CD8-positive, alpha-beta memory T cell (primary cell): ENCODE measurements at regions not wholly inside any gene's neighbourhood (a gene's known extent, or its start where the extent isn't known, plus 50 kb on each side); places are given as distances from the start of the nearest gene placed in this dataset.
"Not testable (repeated sequence)": the region's sequence is repeated elsewhere in the genome, so short reads cannot be mapped to it uniquely, and the experiment has no call there.

ENCODE experiments used
- CTCF ChIA-PET: fragments of 350-600 bp; sonication (Branson Sonifier 250); formaldehyde crosslinking; loops from one replicate; lab custom pipeline; 2021; ENCODE audit warnings: antibody characterized with exemption; lab: Charles Lee
- POLR2A ChIA-PET: fragments of 350-600 bp; sonication (Branson Sonifier 250); formaldehyde crosslinking; loops from one replicate; lab custom pipeline; 2021; ENCODE audit warnings: antibody characterized with exemption; lab: Charles Lee
- DNase-seq, 5 donors: peaks; one replicate each; pipeline versions ENCODE4 v3.0.0 to v3.0.0-alpha.2; 2020 to 2022; ENCODE audit warnings: mixed read lengths in 1 of 5
- H3K27ac ChIP-seq: one replicate; pipeline ENCODE4 v1.7.0; 2013; ENCODE audit warnings: low read depth, mild to moderate bottlenecking, low read length, moderate library complexity
- H3K27me3 ChIP-seq: 2 replicates; pipeline ENCODE4 v1.7.0; 2013; ENCODE audit warnings: low read length, mild to moderate bottlenecking; ENCODE audit not compliant: insufficient read depth, poor library complexity, severe bottlenecking
- H3K36me3 ChIP-seq: 2 replicates; pipeline ENCODE4 v1.7.0; 2013; ENCODE audit warnings: mild to moderate bottlenecking, low read length, moderate library complexity; ENCODE audit not compliant: insufficient read depth
- H3K4me1 ChIP-seq: 2 replicates; pipeline ENCODE4 v1.7.0; 2013; ENCODE audit warnings: mild to moderate bottlenecking, low read length, moderate library complexity; ENCODE audit not compliant: insufficient read depth
- H3K4me3 ChIP-seq: 2 replicates; pipeline ENCODE4 v1.7.0; 2013; ENCODE audit warnings: mild to moderate bottlenecking, low read length
- H3K9me3 ChIP-seq: 2 replicates; pipeline ENCODE4 v1.7.0; 2013; ENCODE audit warnings: mild to moderate bottlenecking, low read length
- H3K27ac Mint-ChIP-seq, 8 donors: one replicate each; pipeline ENCODE4 v1.8.0; 2020 to 2021; ENCODE audit warnings: mixed read lengths in 8 of 8, mild to moderate bottlenecking in 6 of 8, inconsistent platforms in 3 of 8, moderate library complexity in 3 of 8
- H3K27me3 Mint-ChIP-seq, 2 donors: one replicate each; pipeline ENCODE4 v1.8.0; 2020 to 2021; ENCODE audit warnings: mixed read lengths in 2 of 2, mild to moderate bottlenecking in 1 of 2, moderate library complexity in 1 of 2
- H3K36me3 Mint-ChIP-seq, 3 donors: one replicate each; pipeline ENCODE4 v1.8.0; 2020 to 2021; ENCODE audit warnings: mixed read lengths in 3 of 3, inconsistent platforms in 1 of 3, mild to moderate bottlenecking in 1 of 3
- H3K4me1 Mint-ChIP-seq, 3 donors: one replicate each; pipeline ENCODE4 v1.8.0; 2020 to 2021; ENCODE audit warnings: mixed read lengths in 3 of 3, inconsistent platforms in 1 of 3, mild to moderate bottlenecking in 1 of 3
- H3K4me3 Mint-ChIP-seq, 7 donors: one replicate each; pipeline ENCODE4 v1.8.0; 2020 to 2021; ENCODE audit warnings: mixed read lengths in 7 of 7, mild to moderate bottlenecking in 6 of 7, moderate library complexity in 4 of 7, inconsistent platforms in 2 of 7
- H3K9me3 Mint-ChIP-seq, 5 donors: one replicate each; pipeline ENCODE4 v1.8.0; 2020 to 2022; ENCODE audit warnings: mixed read lengths in 5 of 5, mild to moderate bottlenecking in 3 of 5, moderate library complexity in 2 of 5, inconsistent platforms in 1 of 5

DNA sequence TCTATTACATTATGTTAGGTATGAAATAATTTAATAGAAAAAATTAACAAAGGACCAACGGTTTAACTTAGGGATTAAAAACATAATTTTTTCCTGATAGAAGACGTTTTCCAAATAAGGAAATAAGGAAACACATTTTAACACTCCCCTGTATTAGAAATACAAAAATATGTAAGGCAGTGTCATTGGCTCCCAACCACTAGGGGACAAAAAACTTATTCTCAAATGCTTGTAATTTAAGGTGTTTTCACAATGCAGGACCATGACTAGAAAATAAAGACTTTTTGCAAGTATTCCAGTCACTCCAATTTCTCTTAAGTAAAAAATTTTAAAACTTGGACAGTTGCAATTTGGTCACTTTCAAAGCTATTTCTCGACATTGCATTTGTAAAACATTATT lies 98.8 kb upstream of the ODAD2 start:
- Histone ChIP-seq H3K36me3 (no peaks in the 10 kb centered on the region), H3K4me3 (no peak overlapping the region), H3K4me1 (no peaks in the 10 kb centered on the region), H3K27ac (no peak overlapping the region), H3K27me3 (no peaks in the 10 kb centered on the region), H3K9me3 (no peaks in the 10 kb centered on the region)
- H3K27ac Mint-ChIP-seq = no peak overlapping the region
- H3K4me1 Mint-ChIP-seq = no peaks in the 10 kb centered on the region
- H3K4me3 Mint-ChIP-seq = no peak overlapping the region
- ChIA-PET POLR2A (no interaction called here), CTCF (no interaction called here)
- H3K9me3 Mint-ChIP-seq = no peaks in the 10 kb centered on the region
- DNase-seq = no peak
- no peaks in the 10 kb centered on the region for H3K27me3 Mint-ChIP-seq
- H3K36me3 Mint-ChIP-seq = peaks cover 0 to 2% (median 1%) of the 10 kb centered on the region in 3 donors

DNA sequence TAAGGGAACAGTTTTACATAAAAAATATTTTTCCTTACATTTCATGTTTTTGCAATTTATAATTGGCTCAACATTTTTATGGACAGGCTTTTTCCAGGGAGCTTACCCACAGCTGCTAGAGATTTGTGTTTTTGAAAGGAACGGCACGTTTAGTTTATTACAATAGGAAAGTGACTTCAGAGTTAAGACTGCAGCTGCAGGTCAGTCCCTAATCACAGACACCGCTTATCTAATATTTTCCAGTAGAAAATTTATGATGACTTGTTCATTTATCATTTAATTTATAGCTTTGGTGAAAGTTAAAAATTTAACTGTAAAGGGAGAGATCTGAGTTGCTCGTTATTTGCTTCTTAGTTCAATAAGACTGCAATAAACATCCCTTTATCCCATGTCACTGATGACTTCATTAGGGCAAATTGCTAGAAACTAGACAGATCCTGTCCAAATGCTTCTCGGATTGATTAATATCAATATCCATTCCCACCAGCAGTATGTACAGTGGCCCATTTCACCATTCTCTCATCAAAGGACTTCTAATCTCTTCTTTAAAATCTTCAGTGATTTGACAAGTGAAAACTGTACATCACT lies 97.0 kb upstream of the ODAD2 start:
- Histone ChIP-seq H3K9me3 (no peaks in the 10 kb centered on the region), H3K27me3 (no peaks in the 10 kb centered on the region), H3K4me1 (no peaks in the 10 kb centered on the region), H3K36me3 (no peaks in the 10 kb centered on the region), H3K27ac (no peak overlapping the region), H3K4me3 (no peak overlapping the region)
- H3K27me3 Mint-ChIP-seq = no peaks in the 10 kb centered on the region
- H3K4me3 Mint-ChIP-seq = no peak overlapping the region
- ChIA-PET POLR2A (no interaction called here), CTCF (no interaction called here)
- no peaks in the 10 kb centered on the region for H3K4me1 Mint-ChIP-seq
- no peak for DNase-seq
- H3K36me3 Mint-ChIP-seq = peaks cover 0 to 4% (median 3%) of the 10 kb centered on the region in 3 donors
- no peak overlapping the region for H3K27ac Mint-ChIP-seq
- no peaks in the 10 kb centered on the region for H3K9me3 Mint-ChIP-seq

DNA sequence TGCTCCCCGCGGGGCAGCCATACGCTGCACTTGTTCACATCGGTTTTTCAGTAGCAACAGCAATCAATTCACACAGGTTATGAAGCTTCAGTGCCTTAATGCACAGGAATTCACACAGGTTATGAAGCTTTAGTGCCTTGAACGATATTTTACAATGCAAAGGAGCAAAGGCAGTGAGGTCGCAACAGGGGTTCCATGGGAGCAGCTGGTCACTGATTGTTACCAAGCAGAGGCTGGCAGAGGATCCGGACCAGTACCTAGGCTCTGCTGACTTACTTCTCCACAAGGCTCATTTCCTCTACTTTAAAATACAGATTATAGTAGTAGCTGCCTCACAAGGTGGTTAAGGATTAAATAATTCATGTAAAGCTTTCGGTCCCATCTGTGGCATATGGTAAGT lies 95.2 kb upstream of the ODAD2 start:
- no peaks in the 10 kb centered on the region for H3K4me1 ChIP-seq
- ChIA-PET POLR2A (no interaction called here), CTCF (interaction anchor here (1.0 kb wide), 1 partner anchor 46 kb away, joined by 3 read pairs; no protein-coding TSS in a partner anchor)
- Mint-ChIP-seq H3K9me3 (no peaks in the 10 kb centered on the region), H3K4me1 (no peaks in the 10 kb centered on the region), H3K4me3 (no peak overlapping the region), H3K36me3 (peaks cover 3 to 13% (median 6%) of the 10 kb centered on the region in 3 donors), H3K27ac (peak overlapping the region in 1 of 8 donors; percentile 10), H3K27me3 (no peaks in the 10 kb centered on the region)
- H3K9me3 ChIP-seq = no peaks in the 10 kb centered on the region
- H3K27me3 ChIP-seq = no peaks in the 10 kb centered on the region
- H3K27ac ChIP-seq = no peak overlapping the region
- DNase-seq = no peak
- peaks cover 5% of the 10 kb centered on the region for H3K36me3 ChIP-seq
- no peak overlapping the region for H3K4me3 ChIP-seq

DNA sequence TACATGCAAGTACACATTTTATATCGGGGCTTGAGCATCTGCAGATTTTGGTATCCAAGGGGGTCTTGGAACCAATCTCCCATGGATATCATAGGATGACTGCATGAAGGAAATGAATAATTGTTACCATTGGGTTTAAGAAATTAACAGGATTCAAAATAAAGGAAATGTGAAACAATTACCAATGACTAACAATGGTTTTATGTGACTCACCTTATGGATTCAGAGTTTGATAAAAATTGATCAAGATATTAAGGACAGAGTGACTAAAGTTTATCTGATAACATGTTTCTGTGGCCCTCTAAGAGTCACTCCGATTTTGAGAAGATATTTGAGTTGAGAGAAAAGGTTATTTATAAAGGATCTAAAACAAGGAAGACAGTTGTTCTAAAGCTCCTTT lies 93.0 kb upstream of the ODAD2 start:
- POLR2A ChIA-PET = no interaction called here
- peaks cover 0 to 6% (median 0%) of the 10 kb centered on the region in 5 donors for H3K9me3 Mint-ChIP-seq
- H3K4me1 ChIP-seq = no peaks in the 10 kb centered on the region
- H3K27ac Mint-ChIP-seq = peak overlapping the region in 1 of 8 donors; percentile 36
- H3K4me3 ChIP-seq = no peak overlapping the region
- CTCF ChIA-PET = no interaction called here
- no peak for DNase-seq
- H3K9me3 ChIP-seq = no peaks in the 10 kb centered on the region
- H3K27me3 ChIP-seq = no peaks in the 10 kb centered on the region
- no peak overlapping the region for H3K27ac ChIP-seq
- no peaks in the 10 kb centered on the region for H3K4me1 Mint-ChIP-seq
- no peaks in the 10 kb centered on the region for H3K27me3 Mint-ChIP-seq
- H3K4me3 Mint-ChIP-seq = no peak overlapping the region
- peaks cover 14% of the 10 kb centered on the region for H3K36me3 ChIP-seq
- H3K36me3 Mint-ChIP-seq = peaks cover 18 to 34% (median 23%) of the 10 kb centered on the region in 3 donors

DNA sequence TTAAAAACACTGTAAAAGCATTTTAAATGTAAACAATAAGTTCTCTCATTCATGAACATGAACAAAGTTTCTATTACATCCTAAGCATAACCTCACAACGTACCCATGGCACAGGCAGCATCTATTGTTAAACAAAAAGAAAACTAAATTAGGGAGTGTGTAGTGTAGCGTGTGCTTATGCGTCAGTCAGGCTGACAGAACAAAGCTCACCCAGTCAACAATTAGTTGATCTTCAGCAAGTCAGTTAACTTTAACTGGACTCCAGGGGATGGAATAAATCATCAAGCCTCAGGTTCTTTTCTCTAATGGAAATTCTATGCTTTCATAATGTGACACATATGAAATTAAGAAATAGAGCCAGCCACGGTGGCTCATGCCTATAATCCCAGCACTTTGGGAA lies 91.6 kb upstream of the ODAD2 start:
- no peak for DNase-seq
- H3K36me3 ChIP-seq = peaks cover 14% of the 10 kb centered on the region
- no peaks in the 10 kb centered on the region for H3K9me3 ChIP-seq
- Mint-ChIP-seq H3K36me3 (peaks cover 31 to 49% (median 37%) of the 10 kb centered on the region in 3 donors), H3K4me1 (no peaks in the 10 kb centered on the region), H3K27ac (no peak overlapping the region), H3K9me3 (peaks cover 0 to 6% (median 0%) of the 10 kb centered on the region in 5 donors), H3K27me3 (no peaks in the 10 kb centered on the region), H3K4me3 (no peak overlapping the region)
- H3K27me3 ChIP-seq = no peaks in the 10 kb centered on the region
- no peak overlapping the region for H3K4me3 ChIP-seq
- H3K27ac ChIP-seq = no peak overlapping the region
- ChIA-PET CTCF (no interaction called here), POLR2A (no interaction called here)
- H3K4me1 ChIP-seq = no peaks in the 10 kb centered on the region

DNA sequence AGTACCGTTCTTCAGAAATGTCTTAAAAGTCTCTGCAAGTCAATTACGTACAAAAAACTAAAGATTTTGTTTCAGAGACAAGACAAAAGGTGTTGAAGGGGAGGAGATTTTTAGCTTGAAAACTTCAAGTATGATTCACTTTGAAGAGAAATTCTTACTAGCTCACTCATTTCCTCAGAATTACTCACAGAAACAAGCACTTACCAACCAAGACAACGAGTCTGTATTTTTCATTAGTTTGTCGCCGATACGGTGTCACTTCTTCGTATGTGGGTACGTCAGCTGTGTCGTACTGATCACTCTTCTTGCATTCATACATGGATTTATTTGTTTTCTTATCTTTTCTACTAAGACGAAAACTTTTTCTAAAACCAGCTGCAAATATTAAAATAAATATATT lies 90.6 kb upstream of the ODAD2 start:
- no peak overlapping the region for H3K4me3 ChIP-seq
- CTCF ChIA-PET = no interaction called here
- H3K27me3 ChIP-seq = no peaks in the 10 kb centered on the region
- no peaks in the 10 kb centered on the region for H3K27me3 Mint-ChIP-seq
- POLR2A ChIA-PET = no interaction called here
- no peaks in the 10 kb centered on the region for H3K4me1 Mint-ChIP-seq
- H3K36me3 ChIP-seq = peaks cover 14% of the 10 kb centered on the region
- no peak overlapping the region for H3K4me3 Mint-ChIP-seq
- no peak overlapping the region for H3K27ac ChIP-seq
- H3K9me3 Mint-ChIP-seq = peaks cover 0 to 6% (median 0%) of the 10 kb centered on the region in 5 donors
- H3K27ac Mint-ChIP-seq = no peak overlapping the region
- no peaks in the 10 kb centered on the region for H3K9me3 ChIP-seq
- peaks cover 39 to 59% (median 46%) of the 10 kb centered on the region in 3 donors for H3K36me3 Mint-ChIP-seq
- no peak for DNase-seq
- H3K4me1 ChIP-seq = no peaks in the 10 kb centered on the region

DNA sequence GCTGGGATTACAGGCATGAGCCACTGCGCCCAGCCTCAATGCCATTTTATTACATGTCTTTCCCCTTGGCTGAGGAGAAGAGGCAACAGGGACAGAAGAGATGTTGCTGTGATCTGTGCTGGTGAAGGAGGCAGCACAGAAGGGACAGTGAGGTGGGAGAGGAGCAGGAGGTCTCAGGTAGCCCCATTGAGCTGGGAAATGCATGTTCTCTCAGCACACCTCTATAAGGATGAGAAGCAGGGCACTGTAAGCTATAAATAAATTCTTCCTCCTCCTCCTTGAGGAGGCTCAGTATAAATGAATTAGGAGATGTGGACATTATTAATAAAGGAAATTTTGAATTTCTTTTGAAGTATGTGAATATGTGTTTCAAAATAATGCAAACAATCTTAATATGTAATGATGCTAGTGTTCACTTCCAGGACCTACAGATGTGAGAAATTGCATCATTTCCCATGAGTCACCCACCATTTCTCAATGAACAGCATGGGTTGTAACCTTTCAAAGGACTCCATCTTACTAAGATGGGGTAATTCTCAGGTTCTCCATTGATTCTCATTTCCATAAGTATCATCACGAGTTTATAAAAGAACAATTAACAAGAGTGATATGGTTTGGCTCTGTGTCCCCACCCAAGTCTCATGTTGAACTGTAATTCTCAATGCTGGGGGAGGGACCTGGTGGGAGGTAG lies 88.9 kb upstream of the ODAD2 start:
- Mint-ChIP-seq H3K4me3 (no peak overlapping the region), H3K27ac (peak overlapping the region in 1 of 8 donors; percentile 50), H3K4me1 (no peaks in the 10 kb centered on the region), H3K9me3 (peaks cover 0 to 6% (median 0%) of the 10 kb centered on the region in 5 donors), H3K27me3 (no peaks in the 10 kb centered on the region), H3K36me3 (peaks cover 40 to 70% (median 50%) of the 10 kb centered on the region in 3 donors)
- no peaks in the 10 kb centered on the region for H3K9me3 ChIP-seq
- no peak overlapping the region for H3K27ac ChIP-seq
- POLR2A ChIA-PET = no interaction called here
- H3K27me3 ChIP-seq = no peaks in the 10 kb centered on the region
- CTCF ChIA-PET = no interaction called here
- DNase-seq = no peak
- H3K4me3 ChIP-seq = no peak overlapping the region
- H3K36me3 ChIP-seq = peaks cover 14% of the 10 kb centered on the region
- no peaks in the 10 kb centered on the region for H3K4me1 ChIP-seq

DNA sequence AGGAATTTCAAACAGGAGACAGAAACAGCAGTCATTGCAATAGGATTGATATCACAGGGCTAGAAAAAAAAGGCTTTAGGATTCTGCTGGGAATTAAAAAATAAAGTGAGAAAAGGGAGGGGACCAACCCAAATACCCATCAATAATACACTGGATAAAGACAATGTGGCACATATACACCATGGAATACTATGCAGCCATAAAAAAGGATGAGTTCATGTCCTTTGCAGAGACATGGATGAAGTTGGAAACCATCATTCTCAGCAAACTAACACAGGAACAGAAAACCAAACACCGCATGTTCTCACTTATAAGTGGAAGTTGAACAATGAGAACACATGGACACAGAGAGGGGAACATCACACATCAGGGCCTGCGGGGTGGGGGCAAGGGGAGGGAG lies 86.9 kb upstream of the ODAD2 start:
- H3K4me3 Mint-ChIP-seq, H3K4me3 ChIP-seq, H3K9me3 Mint-ChIP-seq, H3K27ac Mint-ChIP-seq, DNase-seq, POLR2A ChIA-PET, H3K27me3 Mint-ChIP-seq, H3K27ac ChIP-seq, H3K4me1 Mint-ChIP-seq, CTCF ChIA-PET, H3K9me3 ChIP-seq, H3K4me1 ChIP-seq, H3K27me3 ChIP-seq: not testable (repeated sequence)
- peaks cover 39 to 79% (median 50%) of the 10 kb centered on the region in 3 donors for H3K36me3 Mint-ChIP-seq
- peaks cover 14% of the 10 kb centered on the region for H3K36me3 ChIP-seq
